GM21529 (cell line): ENCODE measurements at regions not wholly inside any gene's neighbourhood (a gene's known extent, or its start where the extent isn't known, plus 50 kb on each side); places are given as distances from the start of the nearest gene placed in this dataset.
"Not testable (repeated sequence)": the region's sequence is repeated elsewhere in the genome, so short reads cannot be mapped to it uniquely, and the experiment has no call there.

ENCODE experiments used
- ATAC-seq: cut with Tn5 transposase; IDR thresholded peaks from one replicate; pipeline ENCODE4 v1.9.1; 2021; ENCODE audit not compliant: unreplicated experiment

GRCh38 chr10:35888400-35888799, 246.3 kb upstream of the FZD8 start:
- no peak for ATAC-seq

DNA sequence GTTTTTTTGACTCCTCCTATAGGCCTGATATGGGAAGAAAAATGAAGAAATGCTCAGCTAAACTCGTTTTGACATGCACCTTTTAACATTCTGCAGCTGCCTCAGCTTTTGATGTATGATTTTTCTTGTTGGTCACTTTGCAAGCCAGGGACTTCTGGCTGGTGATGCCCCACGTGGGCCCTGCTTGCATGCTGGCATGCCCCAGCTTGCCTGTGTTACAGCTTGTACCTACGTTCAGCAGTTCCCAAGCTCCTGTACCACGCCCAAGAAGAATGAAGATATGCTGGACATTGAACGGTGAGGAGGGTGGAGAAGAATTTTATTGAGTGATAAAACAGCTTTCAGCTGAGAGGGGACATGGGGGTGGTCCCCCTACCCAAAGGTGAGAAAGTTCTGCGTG, 245.6 kb upstream of the FZD8 start:
- no peak for ATAC-seq

GRCh38 chr10:35885076-35885475, 243.0 kb upstream of the FZD8 start:
- ATAC-seq = no peak

DNA sequence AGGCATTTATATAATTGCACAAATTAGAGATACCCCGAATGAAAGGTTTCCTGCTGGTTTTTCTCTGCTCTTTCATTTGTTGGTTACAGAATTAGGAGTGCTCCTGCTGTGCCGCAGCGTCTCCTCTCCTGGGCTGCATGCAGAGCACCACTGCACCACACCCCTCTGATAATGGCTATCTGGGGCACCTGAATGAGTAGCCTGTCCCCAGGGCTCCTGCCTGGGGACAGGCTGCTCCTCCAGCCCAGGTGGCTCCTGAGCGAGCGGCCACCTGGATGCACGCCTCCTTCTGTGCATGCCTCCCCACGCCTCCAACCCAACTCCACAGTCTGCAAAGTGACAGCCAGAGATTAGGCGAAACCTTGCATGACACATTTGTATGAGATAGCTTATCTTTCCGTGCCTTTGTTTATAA, 242.6 kb upstream of the FZD8 start:
- no peak for ATAC-seq

- no peak for ATAC-seq
These were observed 240.5 kb upstream of the FZD8 start for GRCh38 chr10:35882422-35883150.

DNA sequence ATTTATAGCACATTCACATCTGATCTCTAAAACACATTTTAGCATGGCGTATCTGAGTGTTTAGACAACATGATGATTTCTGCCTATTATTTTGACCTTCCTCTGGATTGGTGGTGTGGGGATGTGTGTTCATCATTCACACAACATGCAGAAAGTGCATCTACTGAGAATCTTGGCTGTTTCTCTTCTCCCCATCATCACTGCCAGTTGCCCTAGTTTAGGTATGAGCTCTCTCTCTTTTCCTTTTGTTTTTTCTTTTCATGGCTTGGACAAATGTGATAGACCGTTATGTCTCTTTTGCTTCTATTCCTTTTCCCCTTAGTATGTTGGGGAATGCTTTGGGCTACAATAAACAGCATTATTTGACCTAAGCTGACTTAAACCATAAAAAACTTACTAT, 239.2 kb upstream of the FZD8 start:
- no peak for ATAC-seq

GRCh38 chr10:35876248-35876647, 234.2 kb upstream of the FZD8 start:
- no peak for ATAC-seq

GRCh38 chr10:35875016-35875676, 233.1 kb upstream of the FZD8 start:
- no peak for ATAC-seq

- no peak for ATAC-seq
These were observed 232.4 kb upstream of the FZD8 start for GRCh38 chr10:35874311-35875015.

DNA sequence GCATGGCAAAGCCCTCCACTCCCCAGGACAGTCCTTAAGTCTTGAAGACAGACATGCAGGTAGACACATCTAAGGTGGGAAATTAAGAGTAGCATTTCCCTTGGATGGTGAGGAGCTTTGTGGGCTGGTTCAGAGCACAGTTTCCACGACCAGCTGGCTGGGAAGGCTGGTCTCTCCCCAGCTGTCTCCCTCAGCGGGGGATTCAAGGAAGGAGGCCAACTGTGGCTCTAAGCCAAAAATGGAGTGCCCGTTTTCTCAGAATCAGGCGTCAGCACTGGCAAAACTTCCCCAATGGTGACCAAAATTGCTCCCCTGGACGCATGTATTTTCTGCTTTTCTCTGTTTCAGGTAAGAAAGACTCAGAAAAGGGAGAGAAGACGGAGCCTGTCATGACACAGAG, 230.6 kb upstream of the FZD8 start:
- no peak for ATAC-seq

- ATAC-seq = no peak
These were observed 228.7 kb upstream of the FZD8 start for GRCh38 chr10:35870665-35871310.

DNA sequence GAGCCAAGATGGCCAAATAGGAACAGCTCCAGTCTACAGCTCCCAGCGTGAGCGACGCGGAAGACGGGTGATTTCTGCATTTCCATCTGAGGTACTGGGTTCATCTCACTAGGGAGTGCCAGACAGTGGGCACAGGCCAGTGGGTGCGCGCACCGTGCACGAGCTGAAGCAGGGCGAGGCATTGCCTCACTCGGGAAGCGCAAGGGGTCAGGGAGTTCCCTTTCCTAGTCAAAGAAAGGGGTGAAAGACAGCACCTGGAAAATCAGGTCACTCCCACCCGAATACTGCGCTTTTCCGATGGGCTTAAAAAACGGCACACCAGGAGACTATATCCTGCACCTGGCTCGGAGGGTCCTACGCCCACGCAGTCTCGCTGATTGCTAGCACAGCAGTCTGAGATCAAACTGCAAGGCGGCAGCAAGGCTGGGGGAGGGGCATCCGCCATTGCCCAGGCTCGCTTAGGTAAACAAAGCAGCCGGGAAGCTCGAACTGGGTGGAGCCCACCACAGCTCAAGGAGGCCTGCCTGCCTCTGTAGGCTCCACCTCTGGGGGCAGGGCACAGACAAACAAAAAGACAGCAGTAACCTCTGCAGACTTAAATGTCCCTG, 216.7 kb upstream of the FZD8 start:
- ATAC-seq = not testable (repeated sequence)

- no peak for ATAC-seq
These were observed 215.8 kb upstream of the FZD8 start for GRCh38 chr10:35857860-35858259.

DNA sequence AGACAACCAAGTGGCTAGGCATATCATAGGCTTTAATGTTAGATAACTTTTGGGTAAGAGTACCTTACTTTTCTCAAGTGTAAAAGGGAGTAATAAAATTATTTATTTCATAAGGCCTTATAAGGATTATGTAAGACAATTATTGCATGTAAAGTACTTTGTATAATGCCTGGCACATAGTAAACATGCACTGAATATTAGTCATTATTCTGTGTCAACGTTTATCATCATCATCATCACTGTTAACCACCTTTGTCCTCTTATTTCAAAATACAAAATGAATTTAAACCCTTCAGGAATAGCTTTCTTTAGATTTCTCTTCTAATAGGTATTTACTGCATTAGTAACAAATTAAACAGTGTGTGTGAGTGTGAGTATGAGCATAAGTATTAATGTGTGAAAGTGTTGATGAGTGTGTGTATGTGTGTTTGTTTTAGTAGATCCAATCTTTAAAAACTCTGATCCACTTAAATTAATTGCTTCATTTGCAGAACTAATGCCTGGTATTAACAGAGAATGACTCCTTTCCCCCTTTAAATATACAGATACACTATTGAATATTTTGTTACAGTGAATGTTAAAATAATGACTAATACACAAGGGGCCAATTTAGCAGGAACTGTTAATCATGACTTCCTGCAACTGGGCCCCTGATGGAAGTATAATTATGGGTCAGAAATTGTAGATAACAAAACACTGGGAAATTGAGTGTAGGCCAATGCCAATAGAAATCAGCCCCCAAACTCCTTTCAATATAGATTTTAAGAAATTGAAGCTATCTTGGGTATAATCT, 213.3 kb upstream of the FZD8 start:
- no peak for ATAC-seq

DNA sequence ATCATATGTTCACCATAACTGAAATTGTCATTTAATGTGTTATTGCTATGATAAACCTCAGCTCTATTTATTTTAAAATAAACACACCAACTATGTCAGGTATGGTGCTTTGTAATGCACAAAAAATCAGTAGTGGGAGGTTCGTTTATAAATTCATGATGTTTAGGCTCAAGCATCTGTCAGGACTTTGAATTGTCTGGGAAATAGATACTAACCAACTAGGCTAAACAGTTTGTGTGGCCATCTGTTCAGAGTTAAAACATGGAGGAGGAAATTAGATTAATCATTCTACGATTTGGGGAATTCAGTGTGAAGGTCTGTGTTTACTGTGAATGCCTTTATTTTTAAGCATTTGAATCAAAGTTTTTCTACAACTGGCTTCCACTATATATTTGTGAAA, 212.6 kb upstream of the FZD8 start:
- ATAC-seq = no peak

- ATAC-seq = no peak
These were observed 210.6 kb upstream of the FZD8 start for GRCh38 chr10:35852721-35853120.

DNA sequence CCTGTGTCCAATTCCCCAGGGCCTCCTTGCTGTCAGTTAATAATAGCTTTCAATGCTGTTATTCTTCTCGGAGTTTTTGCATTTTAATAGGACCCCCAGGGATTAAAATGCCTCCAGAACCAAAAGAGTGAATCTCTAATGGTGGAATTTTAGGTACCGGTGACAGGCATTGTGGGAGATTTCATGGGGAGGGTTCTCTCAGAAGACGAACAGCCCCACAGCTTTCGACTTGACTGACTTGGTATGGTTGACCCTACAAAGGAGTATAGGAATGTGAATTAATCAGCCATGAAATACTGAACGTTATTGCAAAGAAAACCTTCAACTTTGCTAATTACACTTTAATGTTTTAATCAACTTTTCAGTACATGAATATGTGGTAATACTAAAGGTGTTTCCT, 206.3 kb upstream of the FZD8 start:
- ATAC-seq = no peak

DNA sequence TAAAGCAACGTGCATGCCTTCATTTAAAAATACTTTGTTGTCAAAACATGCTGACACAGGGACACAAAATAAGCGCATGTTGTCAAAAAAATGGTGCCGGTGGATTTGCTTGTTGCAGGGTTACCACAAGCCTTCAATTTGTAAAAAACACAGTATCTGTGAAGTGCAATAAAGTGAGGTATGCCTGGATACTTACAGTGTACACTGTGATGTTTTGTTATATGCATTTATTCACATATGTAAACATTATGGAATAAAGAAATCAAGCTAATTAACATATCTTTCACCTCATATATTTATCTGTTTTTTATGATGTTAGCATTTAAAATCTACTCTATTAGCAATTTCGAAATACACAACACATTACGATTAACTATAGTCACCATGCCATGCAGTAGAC, 202.6 kb upstream of the FZD8 start:
- no peak for ATAC-seq

GRCh38 chr10:35843524-35844181, 201.6 kb upstream of the FZD8 start:
- no peak for ATAC-seq

- no peak for ATAC-seq
These were observed 196.0 kb upstream of the FZD8 start for GRCh38 chr10:35838054-35838453.
